Endothelial cell of umbilical vein (primary cell): ENCODE measurements at regions not wholly inside any gene's neighbourhood (a gene's known extent, or its start where the extent isn't known, plus 50 kb on each side); places are given as distances from the start of the nearest gene placed in this dataset.

ENCODE experiments used
- BruUV-seq: library from RNA; stranded (reverse); fragments of 400-500 nt; replicated peaks from 2 replicates; lab custom pipeline; 2021; lab: Mats Ljungman, UMichigan
- CTCF ChIA-PET: fragments of 300-600, 350-600 bp; sonication (Branson Sonifier 250); formaldehyde crosslinking; loops from one replicate; lab custom pipeline; 2021; ENCODE audit warnings: antibody characterized with exemption, inconsistent platforms; lab: Charles Lee
- POLR2A ChIA-PET: fragments of 300-600, 350-600 bp; sonication (Branson Sonifier 250); formaldehyde crosslinking; loops from one replicate; lab custom pipeline; 2021; ENCODE audit warnings: antibody characterized with exemption, inconsistent platforms; lab: Charles Lee
- DNase-seq: peaks from one replicate; pipeline ENCODE4 v3.0.0-alpha.2; 2011; ENCODE audit warnings: low read depth, low spot score
- FAIRE-seq: peaks from 2 replicates; lab custom pipeline; 2011; peaks lifted over from hg19 to GRCh38; lab: Jason Lieb, UNC
- H2AFZ ChIP-seq: 2 replicates; pipeline ENCODE4 v1.6.0; 2012; ENCODE audit warnings: low read depth, low read length, control low read depth, inconsistent platforms
- H3K27ac ChIP-seq: 2 replicates; pipeline ENCODE4 v1.5.1; 2011; ENCODE audit warnings: low read depth, mild to moderate bottlenecking, control low read depth, low read length, moderate library complexity; ENCODE audit not compliant: insufficient read depth
- H3K27me3 ChIP-seq, 2 experiments: 2 replicates each; pipeline versions ENCODE4 v1.6.0 to v1.6.1; 2011; ENCODE audit warnings: low read length in 2 of 2, mixed read lengths in 1 of 2; ENCODE audit not compliant: control insufficient read depth in 2 of 2, insufficient read depth in 2 of 2
- H3K36me3 ChIP-seq, 2 experiments: 2 replicates in 1 of 2; 3 replicates in 1 of 2; pipeline ENCODE4 v1.5.1; 2011; ENCODE audit warnings: low read length in 2 of 2, mild to moderate bottlenecking in 1 of 2, moderate library complexity in 1 of 2; ENCODE audit not compliant: control insufficient read depth in 2 of 2, insufficient read depth in 2 of 2; ENCODE audit errors: extremely low read depth in 1 of 2
- H3K4me1 ChIP-seq: 3 replicates; pipeline ENCODE4 v1.5.1; 2011; ENCODE audit warnings: mild to moderate bottlenecking, low read length; ENCODE audit not compliant: control insufficient read depth, insufficient read depth; ENCODE audit errors: extremely low read depth
- H3K4me2 ChIP-seq: 2 replicates; pipeline ENCODE4 v1.6.1; 2011; ENCODE audit warnings: low read length, control low read depth, mixed read lengths; ENCODE audit not compliant: insufficient read depth
- H3K4me3 ChIP-seq, 3 experiments: fragments of 200-600 bp in 1 of 3; sonication (generic), shearing (Covaris generic) in 1 of 3; replicated peaks in 1 of 3; 2 replicates each; pipeline ENCODE4 v1.5.1; 2011 to 2016; ENCODE audit warnings: control low read depth in 3 of 3, low read length in 3 of 3, mild to moderate bottlenecking in 2 of 3, inconsistent platforms in 1 of 3, low read depth in 1 of 3, moderate library complexity in 1 of 3; ENCODE audit not compliant: insufficient read depth in 1 of 3
- H3K79me2 ChIP-seq: 2 replicates; pipeline ENCODE4 v1.6.0; 2012; ENCODE audit warnings: low read length, inconsistent platforms; ENCODE audit not compliant: control insufficient read depth, insufficient read depth
- H3K9ac ChIP-seq: replicated peaks from 2 replicates; pipeline ENCODE3; 2011; ENCODE audit warnings: low read length, control low read depth; ENCODE audit not compliant: insufficient read depth; ENCODE audit errors: extremely low read depth
- H3K9me1 ChIP-seq: replicated peaks from 3 replicates; pipeline ENCODE4 v1.6.0; 2011; ENCODE audit warnings: mild to moderate bottlenecking, low read length; ENCODE audit not compliant: control insufficient read depth, insufficient read depth; ENCODE audit errors: extremely low read depth
- H3K9me3 ChIP-seq: replicated peaks from 2 replicates; pipeline ENCODE4 v1.5.1; 2012; ENCODE audit warnings: low read length, inconsistent platforms; ENCODE audit not compliant: control insufficient read depth, insufficient read depth
- H4K20me1 ChIP-seq: replicated peaks from 2 replicates; pipeline ENCODE3; 2011; ENCODE audit warnings: mild to moderate bottlenecking, low read length; ENCODE audit not compliant: control insufficient read depth, insufficient read depth; ENCODE audit errors: extremely low read depth
- EZH2 ChIP-seq: IDR thresholded peaks from 2 replicates; pipeline ENCODE4 v1.6.1; 2012; ENCODE audit warnings: borderline replicate concordance, low read depth, mild to moderate bottlenecking, moderate library complexity, low read length, inconsistent platforms; ENCODE audit not compliant: severe bottlenecking
- FOS ChIP-seq: IDR thresholded peaks from 2 replicates; pipeline ENCODE4 v1.6.1; 2011; ENCODE audit warnings: mild to moderate bottlenecking, low read length, moderate library complexity, borderline replicate concordance; ENCODE audit not compliant: insufficient read depth
- GATA2 ChIP-seq: IDR thresholded peaks from 2 replicates; pipeline ENCODE4 v1.7.0; 2011; ENCODE audit warnings: low read depth, mild to moderate bottlenecking, moderate library complexity, mixed read lengths, low read length; ENCODE audit not compliant: insufficient read length, insufficient read depth
- JUN ChIP-seq: IDR thresholded peaks from 2 replicates; pipeline ENCODE4 v1.6.1; 2011; ENCODE audit warnings: borderline replicate concordance, low read depth; ENCODE audit not compliant: insufficient read length, insufficient read depth
- MAX ChIP-seq: IDR thresholded peaks from 2 replicates; pipeline ENCODE4 v1.6.1; 2011; ENCODE audit not compliant: insufficient read depth, insufficient read length
- MYC ChIP-seq: IDR thresholded peaks from one replicate; pipeline ENCODE4 v1.6.1; 2011; ENCODE audit warnings: mild to moderate bottlenecking, low read depth, low read length
- POLR2A ChIP-seq: IDR thresholded peaks from 2 replicates; pipeline ENCODE4 v1.6.1; 2012; ENCODE audit warnings: low read depth, mild to moderate bottlenecking, control low read depth, low read length
- POLR2AphosphoS5 ChIP-seq: IDR thresholded peaks from 2 replicates; pipeline ENCODE4 v1.6.1; 2012; ENCODE audit warnings: low read depth, mild to moderate bottlenecking, control low read depth, low read length, moderate library complexity; ENCODE audit not compliant: insufficient read depth
- dilution Hi-C: fragments of 300-500 bp; cut with MboI; formaldehyde crosslinking; loops from one replicate; pipeline ENCODE4 v1.15.0; 2019; ENCODE audit warnings: low sequenced_read_pairs; ENCODE audit not compliant: extremely low pct_ligation_motif_present
- intact Hi-C: fragments of 100-400 bp; cut with micrococcal nuclease; formaldehyde crosslinking; loops from one replicate; pipeline ENCODE4 v1.10.0; 2022
- TF ChIP-seq, protein P1 (sequence below), 2 donors: IDR thresholded peaks; 1 replicate in 1 of 2; 2 replicates in 1 of 2; pipeline ENCODE4 v1.5.1; 2011; ENCODE audit warnings: low read length in 2 of 2, mild to moderate bottlenecking in 2 of 2, moderate library complexity in 2 of 2, control low read depth in 1 of 2, inconsistent platforms in 1 of 2, low read depth in 1 of 2; ENCODE audit not compliant: insufficient read depth in 1 of 2; ENCODE audit errors: extremely low read depth in 1 of 2

DNA sequence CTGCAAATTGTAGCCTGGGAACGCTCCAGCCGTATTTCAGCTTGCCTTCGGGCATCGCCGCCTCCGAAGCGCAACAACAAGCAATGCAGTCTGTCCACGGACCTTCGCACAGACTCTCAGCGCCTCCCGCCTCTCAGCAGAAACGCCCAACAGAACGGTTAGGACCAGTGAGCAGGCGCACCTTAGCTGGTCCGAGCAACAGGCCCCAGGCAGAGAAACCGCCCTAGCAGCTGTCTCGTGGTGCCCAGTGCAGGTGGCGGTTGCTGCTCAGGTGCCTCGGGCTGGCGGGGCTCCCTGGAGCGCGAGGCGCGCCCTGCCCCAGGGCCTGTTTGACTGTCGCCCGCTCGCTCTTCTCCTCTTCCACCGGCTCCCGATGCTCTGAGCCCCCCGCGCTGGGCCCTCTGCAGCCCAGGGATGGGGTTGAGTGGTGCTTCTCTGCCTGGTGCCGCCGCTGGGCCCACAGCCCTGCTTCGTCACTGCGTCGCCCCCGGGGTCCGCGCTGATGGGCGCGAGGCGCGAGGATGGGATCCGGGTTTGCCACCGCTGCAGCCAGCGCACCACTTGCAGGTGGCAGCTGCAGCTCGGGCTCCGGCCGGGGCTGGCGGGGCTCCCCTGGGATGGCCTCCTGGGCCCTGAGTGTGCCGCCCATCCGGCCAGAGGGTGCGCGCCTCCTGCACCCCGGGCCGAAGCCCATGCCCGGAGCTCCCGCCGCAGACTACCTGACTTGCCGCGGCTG lies 268.4 kb upstream of the FRG2C start:
- H3K9ac ChIP-seq: no peak overlapping the region
- no peaks in the 10 kb centered on the region for H3K4me1 ChIP-seq
- no peak for DNase-seq
- no peaks in the 10 kb centered on the region for H3K36me3 ChIP-seq
- TF ChIP-seq, protein P1, sequence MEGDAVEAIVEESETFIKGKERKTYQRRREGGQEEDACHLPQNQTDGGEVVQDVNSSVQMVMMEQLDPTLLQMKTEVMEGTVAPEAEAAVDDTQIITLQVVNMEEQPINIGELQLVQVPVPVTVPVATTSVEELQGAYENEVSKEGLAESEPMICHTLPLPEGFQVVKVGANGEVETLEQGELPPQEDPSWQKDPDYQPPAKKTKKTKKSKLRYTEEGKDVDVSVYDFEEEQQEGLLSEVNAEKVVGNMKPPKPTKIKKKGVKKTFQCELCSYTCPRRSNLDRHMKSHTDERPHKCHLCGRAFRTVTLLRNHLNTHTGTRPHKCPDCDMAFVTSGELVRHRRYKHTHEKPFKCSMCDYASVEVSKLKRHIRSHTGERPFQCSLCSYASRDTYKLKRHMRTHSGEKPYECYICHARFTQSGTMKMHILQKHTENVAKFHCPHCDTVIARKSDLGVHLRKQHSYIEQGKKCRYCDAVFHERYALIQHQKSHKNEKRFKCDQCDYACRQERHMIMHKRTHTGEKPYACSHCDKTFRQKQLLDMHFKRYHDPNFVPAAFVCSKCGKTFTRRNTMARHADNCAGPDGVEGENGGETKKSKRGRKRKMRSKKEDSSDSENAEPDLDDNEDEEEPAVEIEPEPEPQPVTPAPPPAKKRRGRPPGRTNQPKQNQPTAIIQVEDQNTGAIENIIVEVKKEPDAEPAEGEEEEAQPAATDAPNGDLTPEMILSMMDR (IDR thresholded peaks at IDR 0.05; ENCODE audit: extremely low read depth in 1 of 2, insufficient read depth in 1 of 2, low read depth in 1 of 2, low read length in 2 of 2): no peak
- TF ChIP-seq EZH2: no peak
- TF ChIP-seq GATA2: no peak
- no peak for TF ChIP-seq MYC
- no peak for TF ChIP-seq FOS
- no peak for TF ChIP-seq JUN
- TF ChIP-seq POLR2AphosphoS5: no peak
- TF ChIP-seq MAX: no peak
- TF ChIP-seq POLR2A: no peak
- no peaks in the 10 kb centered on the region for H3K9me3 ChIP-seq
- ChIA-PET POLR2A (no interaction called here), CTCF (no interaction called here)
- H3K4me2 ChIP-seq: no peak overlapping the region
- H3K9me1 ChIP-seq: no peaks in the 10 kb centered on the region
- FAIRE-seq: no peak
- BruUV-seq: no TSS peak
- no peaks in the 10 kb centered on the region for H3K79me2 ChIP-seq
- intact Hi-C loops: no loop called here
- H3K27me3 ChIP-seq: no peaks in the 10 kb centered on the region
- dilution Hi-C loops: no loop called here
- no peaks in the 10 kb centered on the region for H4K20me1 ChIP-seq
- H2AFZ ChIP-seq: no peak overlapping the region
- no peak overlapping the region for H3K27ac ChIP-seq
- H3K4me3 ChIP-seq: no peak overlapping the region
